ENCODE measurements at regions not wholly inside any gene's neighbourhood (a gene's known extent, or its start where the extent isn't known, plus 50 kb on each side); places are given as distances from the start of the nearest gene placed in this dataset.

- ATAC-seq (replicated peaks; ENCODE audit: extremely low read depth, poor library complexity, severe bottlenecking) = no peak
- DNase-seq (ENCODE audit: low spot score in 2 of 2) = no peak
- H3K4me1 Mint-ChIP-seq = peaks cover 6% of the 10 kb centered on the region
- H3K9me3 Mint-ChIP-seq = no peaks in the 10 kb centered on the region
- no peaks in the 10 kb centered on the region for H3K36me3 Mint-ChIP-seq (ENCODE audit: insufficient read depth)
- H3K27ac Mint-ChIP-seq (ENCODE audit: low read depth) = no peak overlapping the region
- H3K4me3 Mint-ChIP-seq = no peak overlapping the region
- peaks cover 47% of the 10 kb centered on the region for H3K27me3 Mint-ChIP-seq
These were observed 128.2 kb upstream of the TMEM161B start for GRCh38 chr5:88396751-88397281.

GRCh38 chr5:88396000-88396535 is 127.4 kb upstream of the TMEM161B start:
- DNase-seq (ENCODE audit: low spot score in 2 of 2) (no peak), ATAC-seq (replicated peaks; ENCODE audit: extremely low read depth, poor library complexity, severe bottlenecking) (no peak)
- H3K27ac Mint-ChIP-seq (ENCODE audit: low read depth) = no peak overlapping the region
- peaks cover 40% of the 10 kb centered on the region for H3K27me3 Mint-ChIP-seq
- H3K9me3 Mint-ChIP-seq = no peaks in the 10 kb centered on the region
- H3K4me3 Mint-ChIP-seq = no peak overlapping the region
- H3K36me3 Mint-ChIP-seq (ENCODE audit: insufficient read depth) = no peaks in the 10 kb centered on the region
- H3K4me1 Mint-ChIP-seq = peaks cover 6% of the 10 kb centered on the region

GRCh38 chr5:88395264-88395663 is 126.6 kb upstream of the TMEM161B start:
- Mint-ChIP-seq H3K27me3 (peaks cover 40% of the 10 kb centered on the region), H3K4me3 (no peak overlapping the region), H3K4me1 (peaks cover 6% of the 10 kb centered on the region), H3K9me3 (no peaks in the 10 kb centered on the region), H3K36me3 (ENCODE audit: insufficient read depth) (no peaks in the 10 kb centered on the region), H3K27ac (ENCODE audit: low read depth) (no peak overlapping the region)
- no peak for ATAC-seq (replicated peaks; ENCODE audit: extremely low read depth, poor library complexity, severe bottlenecking)
- DNase-seq (ENCODE audit: low spot score in 2 of 2) = no peak

- Mint-ChIP-seq H3K4me3 (no peak overlapping the region), H3K4me1 (peaks cover 6% of the 10 kb centered on the region), H3K36me3 (ENCODE audit: insufficient read depth) (no peaks in the 10 kb centered on the region), H3K27me3 (peaks cover 45% of the 10 kb centered on the region), H3K27ac (ENCODE audit: low read depth) (no peak overlapping the region), H3K9me3 (no peaks in the 10 kb centered on the region)
- ATAC-seq (replicated peaks; ENCODE audit: extremely low read depth, poor library complexity, severe bottlenecking) = no peak
- DNase-seq (ENCODE audit: low spot score in 2 of 2) = no peak
These were observed 126.0 kb upstream of the TMEM161B start for GRCh38 chr5:88394536-88395175.

GRCh38 chr5:88393716-88394535 is 125.3 kb upstream of the TMEM161B start:
- H3K9me3 Mint-ChIP-seq = no peaks in the 10 kb centered on the region
- H3K36me3 Mint-ChIP-seq (ENCODE audit: insufficient read depth) = no peaks in the 10 kb centered on the region
- peaks cover 6% of the 10 kb centered on the region for H3K4me1 Mint-ChIP-seq
- peaks cover 52% of the 10 kb centered on the region for H3K27me3 Mint-ChIP-seq
- H3K4me3 Mint-ChIP-seq = no peak overlapping the region
- no peak for ATAC-seq (replicated peaks; ENCODE audit: extremely low read depth, poor library complexity, severe bottlenecking)
- no peak for DNase-seq (ENCODE audit: low spot score in 2 of 2)
- no peak overlapping the region for H3K27ac Mint-ChIP-seq (ENCODE audit: low read depth)

- no peak overlapping the region for H3K4me3 Mint-ChIP-seq
- no peaks in the 10 kb centered on the region for H3K9me3 Mint-ChIP-seq
- DNase-seq (ENCODE audit: low spot score in 2 of 2) (no peak), ATAC-seq (replicated peaks; ENCODE audit: extremely low read depth, poor library complexity, severe bottlenecking) (no peak)
- H3K27ac Mint-ChIP-seq (ENCODE audit: low read depth) = no peak overlapping the region
- no peaks in the 10 kb centered on the region for H3K36me3 Mint-ChIP-seq (ENCODE audit: insufficient read depth)
- H3K4me1 Mint-ChIP-seq = peaks cover 6% of the 10 kb centered on the region
- peaks cover 54% of the 10 kb centered on the region for H3K27me3 Mint-ChIP-seq
These were observed 124.4 kb upstream of the TMEM161B start for GRCh38 chr5:88393042-88393441.

- Mint-ChIP-seq H3K4me1 (no peaks in the 10 kb centered on the region), H3K4me3 (no peak overlapping the region), H3K36me3 (ENCODE audit: insufficient read depth) (no peaks in the 10 kb centered on the region), H3K27me3 (peaks cover 54% of the 10 kb centered on the region), H3K9me3 (no peaks in the 10 kb centered on the region), H3K27ac (ENCODE audit: low read depth) (no peak overlapping the region)
- no peak for DNase-seq (ENCODE audit: low spot score in 2 of 2)
- no peak for ATAC-seq (replicated peaks; ENCODE audit: extremely low read depth, poor library complexity, severe bottlenecking)
These were observed 123.3 kb upstream of the TMEM161B start for GRCh38 chr5:88391991-88392390.

- ATAC-seq (replicated peaks; ENCODE audit: extremely low read depth, poor library complexity, severe bottlenecking) (no peak), DNase-seq (ENCODE audit: low spot score in 2 of 2) (no peak)
- no peaks in the 10 kb centered on the region for H3K9me3 Mint-ChIP-seq
- no peak overlapping the region for H3K4me3 Mint-ChIP-seq
- peaks cover 53% of the 10 kb centered on the region for H3K27me3 Mint-ChIP-seq
- no peak overlapping the region for H3K27ac Mint-ChIP-seq (ENCODE audit: low read depth)
- no peaks in the 10 kb centered on the region for H3K4me1 Mint-ChIP-seq
- H3K36me3 Mint-ChIP-seq (ENCODE audit: insufficient read depth) = no peaks in the 10 kb centered on the region
These were observed 122.5 kb upstream of the TMEM161B start for GRCh38 chr5:88391116-88391515.

GRCh38 chr5:88390481-88390880 is 121.8 kb upstream of the TMEM161B start:
- DNase-seq (ENCODE audit: low spot score in 2 of 2) (no peak), ATAC-seq (replicated peaks; ENCODE audit: extremely low read depth, poor library complexity, severe bottlenecking) (no peak)
- no peaks in the 10 kb centered on the region for H3K4me1 Mint-ChIP-seq
- H3K4me3 Mint-ChIP-seq = no peak overlapping the region
- H3K36me3 Mint-ChIP-seq (ENCODE audit: insufficient read depth) = no peaks in the 10 kb centered on the region
- H3K27me3 Mint-ChIP-seq = peaks cover 49% of the 10 kb centered on the region
- no peak overlapping the region for H3K27ac Mint-ChIP-seq (ENCODE audit: low read depth)
- H3K9me3 Mint-ChIP-seq = no peaks in the 10 kb centered on the region

GRCh38 chr5:88390096-88390441 is 121.4 kb upstream of the TMEM161B start:
- Mint-ChIP-seq H3K9me3 (no peaks in the 10 kb centered on the region), H3K27me3 (peaks cover 49% of the 10 kb centered on the region), H3K36me3 (ENCODE audit: insufficient read depth) (no peaks in the 10 kb centered on the region), H3K27ac (ENCODE audit: low read depth) (no peak overlapping the region), H3K4me3 (no peak overlapping the region), H3K4me1 (no peaks in the 10 kb centered on the region)
- no peak for ATAC-seq (replicated peaks; ENCODE audit: extremely low read depth, poor library complexity, severe bottlenecking)
- DNase-seq (ENCODE audit: low spot score in 2 of 2) = no peak

GRCh38 chr5:88389338-88390095 is 120.9 kb upstream of the TMEM161B start:
- Mint-ChIP-seq H3K36me3 (ENCODE audit: insufficient read depth) (no peaks in the 10 kb centered on the region), H3K9me3 (no peaks in the 10 kb centered on the region), H3K4me3 (no peak overlapping the region), H3K4me1 (no peaks in the 10 kb centered on the region), H3K27ac (ENCODE audit: low read depth) (no peak overlapping the region), H3K27me3 (peaks cover 49% of the 10 kb centered on the region)
- ATAC-seq (replicated peaks; ENCODE audit: extremely low read depth, poor library complexity, severe bottlenecking) = no peak
- no peak for DNase-seq (ENCODE audit: low spot score in 2 of 2)

- DNase-seq (ENCODE audit: low spot score in 2 of 2) (no peak), ATAC-seq (replicated peaks; ENCODE audit: extremely low read depth, poor library complexity, severe bottlenecking) (no peak)
- H3K36me3 Mint-ChIP-seq (ENCODE audit: insufficient read depth) = no peaks in the 10 kb centered on the region
- no peak overlapping the region for H3K27ac Mint-ChIP-seq (ENCODE audit: low read depth)
- no peak overlapping the region for H3K4me3 Mint-ChIP-seq
- no peaks in the 10 kb centered on the region for H3K9me3 Mint-ChIP-seq
- no peaks in the 10 kb centered on the region for H3K4me1 Mint-ChIP-seq
- H3K27me3 Mint-ChIP-seq = peaks cover 51% of the 10 kb centered on the region
These were observed 120.1 kb upstream of the TMEM161B start for GRCh38 chr5:88388476-88389337.

Data from central memory CD8-positive, alpha-beta T cell (primary cell).